K562 (cell line): ENCODE measurements at regions not wholly inside any gene's neighbourhood (a gene's known extent, or its start where the extent isn't known, plus 50 kb on each side); places are given as distances from the start of the nearest gene placed in this dataset.

ENCODE experiments used
- CTBP1 ChIP-seq: fragments of 450-650 bp; IDR thresholded peaks from 2 replicates; pipeline ENCODE4 v1.6.1; 2016; ENCODE audit warnings: borderline replicate concordance
- CTCF ChIP-seq, 3 experiments: IDR thresholded peaks in 2 of 3; conservative IDR thresholded peaks in 1 of 3; 2 replicates each; pipeline ENCODE4 v1.5.1; 2011 to 2012; ENCODE audit warnings: low read length in 3 of 3, mild to moderate bottlenecking in 3 of 3, control low read depth in 2 of 3, improper control_type of control experiment in 1 of 3, inconsistent platforms in 1 of 3, low read depth in 1 of 3, mixed read lengths in 1 of 3, moderate library complexity in 1 of 3; ENCODE audit not compliant: insufficient read depth in 2 of 3
- HDGF ChIP-seq: fragments of 450-650 bp; IDR thresholded peaks from 2 replicates; pipeline ENCODE4 v1.6.1; 2016
- NFXL1 ChIP-seq: fragments of 450-650 bp; formaldehyde crosslinking; IDR thresholded peaks from 2 replicates; pipeline ENCODE4 v1.4.0; 2021; ENCODE audit warnings: mild to moderate bottlenecking
- REST ChIP-seq, 2 experiments: fragments of 450-650 bp; formaldehyde crosslinking in 1 of 2; IDR thresholded peaks; 2 replicates each; pipeline versions ENCODE4 v1.4.0 to v1.6.1; 2014 to 2020; ENCODE audit warnings: mild to moderate bottlenecking in 2 of 2, borderline replicate concordance in 1 of 2, low read depth in 1 of 2
- SOX6 ChIP-seq: fragments of 450-650 bp; IDR thresholded peaks from 2 replicates; pipeline ENCODE4 v1.6.1; 2014; ENCODE audit warnings: mild to moderate bottlenecking
- SREBF2 ChIP-seq: sonication (generic); formaldehyde crosslinking; IDR thresholded peaks from 2 replicates; pipeline ENCODE4 v1.4.0; 2020; ENCODE audit warnings: mild to moderate bottlenecking, missing genetic modification reagents
- TF ChIP-seq, protein P1 (sequence below): sonication (generic); formaldehyde crosslinking; IDR thresholded peaks from 2 replicates; pipeline ENCODE4 v1.8.1; 2023; ENCODE audit warnings: mild to moderate bottlenecking, missing genetic modification reagents
- TF ChIP-seq, protein P2 (sequence below), 2 experiments: fragments of 450-650 bp; IDR thresholded peaks; 2 replicates each; pipeline ENCODE4 v1.6.1; 2016; ENCODE audit warnings: mild to moderate bottlenecking in 2 of 2, borderline replicate concordance in 1 of 2, low read depth in 1 of 2, moderate library complexity in 1 of 2

- TF ChIP-seq, protein P1, sequence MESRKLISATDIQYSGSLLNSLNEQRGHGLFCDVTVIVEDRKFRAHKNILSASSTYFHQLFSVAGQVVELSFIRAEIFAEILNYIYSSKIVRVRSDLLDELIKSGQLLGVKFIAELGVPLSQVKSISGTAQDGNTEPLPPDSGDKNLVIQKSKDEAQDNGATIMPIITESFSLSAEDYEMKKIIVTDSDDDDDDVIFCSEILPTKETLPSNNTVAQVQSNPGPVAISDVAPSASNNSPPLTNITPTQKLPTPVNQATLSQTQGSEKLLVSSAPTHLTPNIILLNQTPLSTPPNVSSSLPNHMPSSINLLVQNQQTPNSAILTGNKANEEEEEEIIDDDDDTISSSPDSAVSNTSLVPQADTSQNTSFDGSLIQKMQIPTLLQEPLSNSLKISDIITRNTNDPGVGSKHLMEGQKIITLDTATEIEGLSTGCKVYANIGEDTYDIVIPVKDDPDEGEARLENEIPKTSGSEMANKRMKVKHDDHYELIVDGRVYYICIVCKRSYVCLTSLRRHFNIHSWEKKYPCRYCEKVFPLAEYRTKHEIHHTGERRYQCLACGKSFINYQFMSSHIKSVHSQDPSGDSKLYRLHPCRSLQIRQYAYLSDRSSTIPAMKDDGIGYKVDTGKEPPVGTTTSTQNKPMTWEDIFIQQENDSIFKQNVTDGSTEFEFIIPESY: no peak
- TF ChIP-seq CTCF (IDR thresholded peaks at IDR 0.05 in 2 of 3, conservative IDR thresholded peaks at IDR 0.05 in 1 of 3; ENCODE audit: insufficient read depth in 2 of 3, low read depth in 1 of 3, low read length in 3 of 3): no peak
- no peak for TF ChIP-seq SREBF2 (CRISPR knock-in tag)
- no peak for TF ChIP-seq HDGF
- no peak for TF ChIP-seq REST (IDR thresholded peaks at IDR 0.05; ENCODE audit: borderline replicate concordance)
- TF ChIP-seq REST (CRISPR knock-in tag; IDR thresholded peaks at IDR 0.05; ENCODE audit: low read depth): no peak
- TF ChIP-seq NFXL1: no peak
- no peak for TF ChIP-seq CTBP1
- TF ChIP-seq, protein P2, sequence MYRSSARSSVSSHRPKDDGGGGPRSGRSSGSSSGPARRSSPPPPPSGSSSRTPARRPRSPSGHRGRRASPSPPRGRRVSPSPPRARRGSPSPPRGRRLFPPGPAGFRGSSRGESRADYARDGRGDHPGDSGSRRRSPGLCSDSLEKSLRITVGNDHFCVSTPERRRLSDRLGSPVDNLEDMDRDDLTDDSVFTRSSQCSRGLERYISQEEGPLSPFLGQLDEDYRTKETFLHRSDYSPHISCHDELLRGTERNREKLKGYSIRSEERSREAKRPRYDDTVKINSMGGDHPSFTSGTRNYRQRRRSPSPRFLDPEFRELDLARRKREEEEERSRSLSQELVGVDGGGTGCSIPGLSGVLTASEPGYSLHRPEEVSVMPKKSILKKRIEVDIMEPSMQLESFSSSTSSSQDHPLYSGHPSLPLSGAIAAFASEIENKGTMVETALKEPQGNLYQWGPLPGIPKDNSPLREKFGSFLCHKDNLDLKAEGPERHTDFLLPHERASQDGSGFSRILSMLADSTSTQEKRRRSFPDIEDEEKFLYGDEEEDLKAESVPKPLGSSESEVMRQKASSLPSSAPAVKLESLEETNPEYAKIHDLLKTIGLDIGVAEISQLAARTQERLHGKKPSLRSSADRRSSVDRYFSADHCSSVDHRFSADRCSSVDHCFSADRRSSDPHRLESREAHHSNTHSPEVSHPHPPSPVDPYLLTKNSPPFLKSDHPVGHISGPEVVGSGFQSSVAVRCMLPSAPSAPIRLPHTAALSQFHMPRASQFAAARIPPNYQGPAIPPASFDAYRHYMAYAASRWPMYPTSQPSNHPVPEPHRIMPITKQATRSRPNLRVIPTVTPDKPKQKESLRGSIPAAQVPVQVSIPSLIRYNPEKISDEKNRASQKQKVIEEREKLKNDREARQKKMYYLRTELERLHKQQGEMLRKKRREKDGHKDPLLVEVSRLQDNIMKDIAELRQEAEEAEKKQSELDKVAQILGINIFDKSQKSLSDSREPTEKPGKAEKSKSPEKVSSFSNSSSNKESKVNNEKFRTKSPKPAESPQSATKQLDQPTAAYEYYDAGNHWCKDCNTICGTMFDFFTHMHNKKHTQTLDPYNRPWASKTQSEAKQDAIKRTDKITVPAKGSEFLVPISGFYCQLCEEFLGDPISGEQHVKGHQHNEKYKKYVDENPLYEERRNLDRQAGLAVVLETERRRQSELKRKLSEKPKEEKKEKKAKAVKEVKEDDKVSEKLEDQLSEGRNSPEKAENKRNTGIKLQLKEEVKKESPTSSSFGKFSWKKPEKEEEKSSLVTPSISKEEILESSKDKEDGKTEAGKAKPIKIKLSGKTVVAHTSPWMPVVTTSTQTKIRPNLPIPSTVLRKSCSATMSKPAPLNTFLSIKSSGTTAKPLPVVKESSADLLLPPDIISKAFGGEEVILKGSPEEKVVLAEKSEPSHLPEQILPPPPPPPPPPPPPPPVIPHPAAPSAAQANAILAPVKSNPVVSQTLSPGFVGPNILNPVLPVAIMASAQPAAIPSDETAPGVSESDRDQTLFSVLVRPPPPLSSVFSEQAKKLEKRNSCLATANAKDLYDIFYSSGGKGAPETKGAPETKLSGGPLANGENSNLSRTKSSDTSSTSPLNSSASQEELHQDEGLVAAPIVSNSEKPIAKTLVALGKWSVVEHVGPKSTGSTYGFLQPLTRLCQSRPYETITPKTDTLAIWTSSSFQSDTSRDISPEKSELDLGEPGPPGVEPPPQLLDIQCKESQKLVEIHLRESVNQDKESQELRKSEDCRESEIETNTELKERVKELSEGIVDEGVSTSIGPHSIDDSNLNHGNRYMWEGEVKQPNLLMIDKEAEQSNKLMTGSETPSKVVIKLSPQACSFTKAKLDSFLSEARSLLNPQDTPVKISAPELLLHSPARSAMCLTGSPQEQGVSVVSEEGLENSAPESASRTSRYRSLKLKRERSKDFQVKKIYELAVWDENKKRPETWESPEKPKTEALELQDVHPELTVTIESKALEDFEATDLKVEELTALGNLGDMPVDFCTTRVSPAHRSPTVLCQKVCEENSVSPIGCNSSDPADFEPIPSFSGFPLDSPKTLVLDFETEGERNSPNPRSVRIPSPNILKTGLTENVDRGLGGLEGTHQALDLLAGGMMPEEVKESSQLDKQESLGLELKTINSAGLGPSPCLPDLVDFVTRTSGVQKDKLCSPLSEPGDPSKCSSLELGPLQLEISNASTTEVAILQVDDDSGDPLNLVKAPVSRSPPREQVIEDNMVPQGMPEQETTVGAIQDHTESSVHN (IDR thresholded peaks at IDR 0.05; ENCODE audit: borderline replicate concordance in 1 of 2, low read depth in 1 of 2): no peak
- TF ChIP-seq SOX6: no peak
These were observed 371.9 kb upstream of the SPAG17 start for GRCh38 chr1:118556936-118557335.
